ENCODE measurements at regions not wholly inside any gene's neighbourhood (a gene's known extent, or its start where the extent isn't known, plus 50 kb on each side); places are given as distances from the start of the nearest gene placed in this dataset.

DNA sequence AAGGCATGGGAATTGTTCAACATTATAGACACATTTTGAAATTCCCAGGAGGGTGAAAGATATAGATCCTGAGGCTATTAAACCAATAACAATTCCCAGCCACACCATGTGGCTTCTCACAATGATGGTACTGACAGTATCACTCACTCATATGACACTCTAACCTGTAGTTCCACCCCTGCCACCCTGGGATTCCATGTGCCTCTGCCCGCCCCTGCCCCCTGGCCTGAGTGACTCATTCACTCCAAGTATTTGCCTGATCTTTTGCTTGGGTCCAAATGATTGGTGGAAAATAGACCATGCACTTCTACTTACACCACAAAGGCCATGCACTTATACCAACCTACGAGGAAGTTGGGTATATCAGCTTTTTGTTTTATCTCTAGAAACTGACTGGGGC is 305.2 kb upstream of the DAB2 start:
- Histone ChIP-seq H3K9me3 (replicated peaks; ENCODE audit: insufficient read depth, low read length) (no peaks in the 10 kb centered on the region), H3K27ac (ENCODE audit: low read length) (no peak overlapping the region), H3K9ac (ENCODE audit: low read length) (no peak overlapping the region), H3K4me3 (ENCODE audit: low read length) (no peak overlapping the region), H3K27me3 (replicated peaks; ENCODE audit: insufficient read depth, low read length) (no peaks in the 10 kb centered on the region), H3K79me2 (ENCODE audit: low read length) (no peaks in the 10 kb centered on the region), H2AFZ (ENCODE audit: low read length) (no peak overlapping the region), H3F3A (ENCODE audit: insufficient read depth, low read length) (no peaks in the 10 kb centered on the region), H3K4me1 (ENCODE audit: low read length) (no peaks in the 10 kb centered on the region), H3K4me2 (ENCODE audit: low read depth, low read length) (no peak overlapping the region), H3K9me2 (replicated peaks; ENCODE audit: insufficient read depth, low read length) (no peaks in the 10 kb centered on the region), H3K36me3 (replicated peaks; ENCODE audit: insufficient read depth, low read length) (no peaks in the 10 kb centered on the region), H4K20me1 (ENCODE audit: insufficient read depth, low read length) (no peaks in the 10 kb centered on the region)
- no peak for DNase-seq
- TF ChIP-seq EZH2 (optimal IDR thresholded peaks at IDR 0.05; ENCODE audit: low read depth, low read length) (no peak), EZH2phosphoT487 (IDR thresholded peaks at IDR 0.05; ENCODE audit: low read length) (no peak)
- TF ChIP-seq, protein P1, sequence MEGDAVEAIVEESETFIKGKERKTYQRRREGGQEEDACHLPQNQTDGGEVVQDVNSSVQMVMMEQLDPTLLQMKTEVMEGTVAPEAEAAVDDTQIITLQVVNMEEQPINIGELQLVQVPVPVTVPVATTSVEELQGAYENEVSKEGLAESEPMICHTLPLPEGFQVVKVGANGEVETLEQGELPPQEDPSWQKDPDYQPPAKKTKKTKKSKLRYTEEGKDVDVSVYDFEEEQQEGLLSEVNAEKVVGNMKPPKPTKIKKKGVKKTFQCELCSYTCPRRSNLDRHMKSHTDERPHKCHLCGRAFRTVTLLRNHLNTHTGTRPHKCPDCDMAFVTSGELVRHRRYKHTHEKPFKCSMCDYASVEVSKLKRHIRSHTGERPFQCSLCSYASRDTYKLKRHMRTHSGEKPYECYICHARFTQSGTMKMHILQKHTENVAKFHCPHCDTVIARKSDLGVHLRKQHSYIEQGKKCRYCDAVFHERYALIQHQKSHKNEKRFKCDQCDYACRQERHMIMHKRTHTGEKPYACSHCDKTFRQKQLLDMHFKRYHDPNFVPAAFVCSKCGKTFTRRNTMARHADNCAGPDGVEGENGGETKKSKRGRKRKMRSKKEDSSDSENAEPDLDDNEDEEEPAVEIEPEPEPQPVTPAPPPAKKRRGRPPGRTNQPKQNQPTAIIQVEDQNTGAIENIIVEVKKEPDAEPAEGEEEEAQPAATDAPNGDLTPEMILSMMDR (IDR thresholded peaks at IDR 0.05; ENCODE audit: low read length): no peak

- H3K9me3 ChIP-seq (replicated peaks; ENCODE audit: insufficient read depth, low read length): no peaks in the 10 kb centered on the region
- no peak overlapping the region for H2AFZ ChIP-seq (ENCODE audit: low read length)
- no peak overlapping the region for H3K4me3 ChIP-seq (ENCODE audit: low read length)
- H3K27me3 ChIP-seq (replicated peaks; ENCODE audit: insufficient read depth, low read length): no peaks in the 10 kb centered on the region
- no peak for DNase-seq
- H3K36me3 ChIP-seq (replicated peaks; ENCODE audit: insufficient read depth, low read length): no peaks in the 10 kb centered on the region
- no peak overlapping the region for H3K9ac ChIP-seq (ENCODE audit: low read length)
- H3K27ac ChIP-seq (ENCODE audit: low read length): no peak overlapping the region
- no peaks in the 10 kb centered on the region for H4K20me1 ChIP-seq (ENCODE audit: insufficient read depth, low read length)
- H3K4me1 ChIP-seq (ENCODE audit: low read length): no peaks in the 10 kb centered on the region
- H3K79me2 ChIP-seq (ENCODE audit: low read length): no peaks in the 10 kb centered on the region
- no peaks in the 10 kb centered on the region for H3K9me2 ChIP-seq (replicated peaks; ENCODE audit: insufficient read depth, low read length)
- H3F3A ChIP-seq (ENCODE audit: insufficient read depth, low read length): no peaks in the 10 kb centered on the region
- no peak overlapping the region for H3K4me2 ChIP-seq (ENCODE audit: low read depth, low read length)
- TF ChIP-seq EZH2 (optimal IDR thresholded peaks at IDR 0.05; ENCODE audit: low read depth, low read length): no peak
- TF ChIP-seq EZH2phosphoT487 (IDR thresholded peaks at IDR 0.05; ENCODE audit: low read length): no peak
- TF ChIP-seq, protein P1 (IDR thresholded peaks at IDR 0.05; ENCODE audit: low read length): no peak
Measured at GRCh38 chr5:39726467-39726866, 301.7 kb upstream of the DAB2 start.

- Histone ChIP-seq H3K9ac (ENCODE audit: low read length) (no peak overlapping the region), H3K27ac (ENCODE audit: low read length) (no peak overlapping the region), H4K20me1 (ENCODE audit: insufficient read depth, low read length) (no peaks in the 10 kb centered on the region), H3K4me3 (ENCODE audit: low read length) (no peak overlapping the region), H3K36me3 (replicated peaks; ENCODE audit: insufficient read depth, low read length) (no peaks in the 10 kb centered on the region), H3K4me2 (ENCODE audit: low read depth, low read length) (no peak overlapping the region), H2AFZ (ENCODE audit: low read length) (no peak overlapping the region), H3K27me3 (replicated peaks; ENCODE audit: insufficient read depth, low read length) (no peaks in the 10 kb centered on the region), H3K4me1 (ENCODE audit: low read length) (no peaks in the 10 kb centered on the region), H3K9me3 (replicated peaks; ENCODE audit: insufficient read depth, low read length) (no peaks in the 10 kb centered on the region), H3F3A (ENCODE audit: insufficient read depth, low read length) (no peaks in the 10 kb centered on the region), H3K79me2 (ENCODE audit: low read length) (no peaks in the 10 kb centered on the region), H3K9me2 (replicated peaks; ENCODE audit: insufficient read depth, low read length) (no peaks in the 10 kb centered on the region)
- DNase-seq: no peak
- TF ChIP-seq, protein P1 (IDR thresholded peaks at IDR 0.05; ENCODE audit: low read length): no peak
- no peak for TF ChIP-seq EZH2 (optimal IDR thresholded peaks at IDR 0.05; ENCODE audit: low read depth, low read length)
- TF ChIP-seq EZH2phosphoT487 (IDR thresholded peaks at IDR 0.05; ENCODE audit: low read length): no peak
Measured at GRCh38 chr5:39721394-39721793, 296.6 kb upstream of the DAB2 start.

Measured in MM.1S (cell line).